WERI-Rb-1 (cell line): ENCODE measurements at regions not wholly inside any gene's neighbourhood (a gene's known extent, or its start where the extent isn't known, plus 50 kb on each side); places are given as distances from the start of the nearest gene placed in this dataset.

Experiments
- DNase-seq: peaks from one replicate; pipeline ENCODE4 v3.0.0-alpha.2; 2020
- H3K27ac ChIP-seq: fragments of 250-450 bp; sonication (Bioruptor Pico); 2 replicates; pipeline ENCODE4 v1.5.1; 2020; ENCODE audit warnings: mild to moderate bottlenecking, moderate library complexity
- H3K27me3 ChIP-seq: fragments of 250-450 bp; sonication (Bioruptor Pico); 2 replicates; pipeline ENCODE4 v1.5.1; 2021; ENCODE audit warnings: mild to moderate bottlenecking, low read depth, moderate library complexity; ENCODE audit not compliant: insufficient read depth, severe bottlenecking
- H3K36me3 ChIP-seq: fragments of 250-450 bp; sonication (Bioruptor Pico); 2 replicates; pipeline ENCODE4 v1.5.1; 2020; ENCODE audit warnings: mild to moderate bottlenecking, moderate library complexity
- H3K4me3 ChIP-seq: 2 replicates; pipeline ENCODE4 v1.5.1; 2011; ENCODE audit warnings: low read depth, mild to moderate bottlenecking, control low read depth, low read length
- H3K9me3 ChIP-seq: fragments of 250-450 bp; sonication (Bioruptor Pico); 2 replicates; pipeline ENCODE4 v1.5.1; 2021; ENCODE audit warnings: mild to moderate bottlenecking, moderate library complexity; ENCODE audit not compliant: severe bottlenecking
- TF ChIP-seq, protein P1 (sequence below): IDR thresholded peaks from 2 replicates; pipeline ENCODE4 v1.5.1; 2011; ENCODE audit warnings: low read depth, mild to moderate bottlenecking, control low read depth, inconsistent platforms, low read length

DNA sequence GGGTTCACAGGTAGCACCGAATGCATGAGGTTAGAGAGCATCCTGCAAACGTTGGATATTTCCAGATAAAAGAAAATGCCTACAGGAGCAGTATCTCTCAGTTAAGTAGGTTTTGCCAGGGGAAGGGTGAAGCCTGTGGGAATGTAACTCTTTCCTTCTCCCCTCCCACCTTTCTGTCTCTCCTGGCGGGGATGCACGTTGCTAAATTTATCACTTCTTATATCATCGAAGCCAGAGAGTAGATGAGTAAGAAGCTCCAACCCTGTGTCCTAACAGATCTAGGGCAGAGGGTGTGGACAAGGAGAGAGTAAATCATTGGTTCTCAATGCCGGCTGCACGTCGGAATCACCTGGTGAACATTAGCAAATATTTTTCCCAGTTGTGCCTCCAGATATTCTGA is 457.5 kb downstream of the ENC1 start:
- H3K4me3 ChIP-seq, result no peak overlapping the region
- no peak for DNase-seq
- no peak overlapping the region for H3K27ac ChIP-seq
- no peaks in the 10 kb centered on the region for H3K9me3 ChIP-seq
- H3K27me3 ChIP-seq, result no peaks in the 10 kb centered on the region
- no peaks in the 10 kb centered on the region for H3K36me3 ChIP-seq
- TF ChIP-seq, protein P1, sequence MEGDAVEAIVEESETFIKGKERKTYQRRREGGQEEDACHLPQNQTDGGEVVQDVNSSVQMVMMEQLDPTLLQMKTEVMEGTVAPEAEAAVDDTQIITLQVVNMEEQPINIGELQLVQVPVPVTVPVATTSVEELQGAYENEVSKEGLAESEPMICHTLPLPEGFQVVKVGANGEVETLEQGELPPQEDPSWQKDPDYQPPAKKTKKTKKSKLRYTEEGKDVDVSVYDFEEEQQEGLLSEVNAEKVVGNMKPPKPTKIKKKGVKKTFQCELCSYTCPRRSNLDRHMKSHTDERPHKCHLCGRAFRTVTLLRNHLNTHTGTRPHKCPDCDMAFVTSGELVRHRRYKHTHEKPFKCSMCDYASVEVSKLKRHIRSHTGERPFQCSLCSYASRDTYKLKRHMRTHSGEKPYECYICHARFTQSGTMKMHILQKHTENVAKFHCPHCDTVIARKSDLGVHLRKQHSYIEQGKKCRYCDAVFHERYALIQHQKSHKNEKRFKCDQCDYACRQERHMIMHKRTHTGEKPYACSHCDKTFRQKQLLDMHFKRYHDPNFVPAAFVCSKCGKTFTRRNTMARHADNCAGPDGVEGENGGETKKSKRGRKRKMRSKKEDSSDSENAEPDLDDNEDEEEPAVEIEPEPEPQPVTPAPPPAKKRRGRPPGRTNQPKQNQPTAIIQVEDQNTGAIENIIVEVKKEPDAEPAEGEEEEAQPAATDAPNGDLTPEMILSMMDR, result no peak

DNA sequence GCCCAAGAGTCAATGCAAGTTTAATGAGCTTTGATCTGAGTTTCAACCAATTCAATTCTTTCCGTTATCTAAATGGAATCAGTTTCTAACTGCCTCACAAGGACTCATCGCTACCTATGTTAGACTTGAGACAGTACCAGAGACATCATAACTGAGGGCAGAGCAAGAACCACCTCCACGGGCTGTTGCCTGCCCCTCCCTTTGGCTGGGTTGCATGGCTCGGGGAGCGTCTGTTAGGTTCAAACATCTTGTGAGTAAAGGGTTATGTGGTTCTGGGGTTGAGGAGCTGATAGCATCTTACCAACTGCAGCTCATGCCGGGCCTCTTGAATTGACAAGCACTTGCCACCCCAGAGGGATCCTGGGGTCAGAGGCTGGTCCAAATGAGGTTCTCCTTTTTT is 457.9 kb downstream of the ENC1 start:
- DNase-seq, result no peak
- no peaks in the 10 kb centered on the region for H3K27me3 ChIP-seq
- no peaks in the 10 kb centered on the region for H3K36me3 ChIP-seq
- TF ChIP-seq, protein P1, result no peak
- H3K9me3 ChIP-seq, result no peaks in the 10 kb centered on the region
- H3K4me3 ChIP-seq, result no peak overlapping the region
- H3K27ac ChIP-seq, result no peak overlapping the region

DNA sequence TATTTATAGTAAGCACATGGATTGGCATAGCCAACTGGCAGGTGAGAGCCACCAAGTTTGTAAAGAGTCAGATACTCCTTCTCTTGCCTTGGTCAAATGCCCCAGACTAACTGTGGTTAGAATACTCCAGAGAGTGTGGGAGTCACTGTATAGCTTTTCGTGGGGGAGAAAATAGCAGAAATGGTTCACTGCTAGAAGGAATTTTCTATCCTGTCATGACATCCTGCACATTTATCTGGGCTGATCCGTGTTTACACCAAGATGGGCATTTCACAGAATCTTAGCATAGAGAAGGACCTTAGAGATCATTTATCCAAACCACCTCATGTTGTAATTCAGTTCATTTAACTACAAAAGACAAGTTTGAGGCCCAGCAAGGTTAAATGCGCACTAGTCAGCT is 460.8 kb downstream of the ENC1 start:
- H3K36me3 ChIP-seq, result no peaks in the 10 kb centered on the region
- H3K27me3 ChIP-seq, result no peaks in the 10 kb centered on the region
- TF ChIP-seq, protein P1, result no peak
- H3K9me3 ChIP-seq, result peaks cover 2% of the 10 kb centered on the region
- no peak for DNase-seq
- no peak overlapping the region for H3K27ac ChIP-seq
- H3K4me3 ChIP-seq, result no peak overlapping the region

DNA sequence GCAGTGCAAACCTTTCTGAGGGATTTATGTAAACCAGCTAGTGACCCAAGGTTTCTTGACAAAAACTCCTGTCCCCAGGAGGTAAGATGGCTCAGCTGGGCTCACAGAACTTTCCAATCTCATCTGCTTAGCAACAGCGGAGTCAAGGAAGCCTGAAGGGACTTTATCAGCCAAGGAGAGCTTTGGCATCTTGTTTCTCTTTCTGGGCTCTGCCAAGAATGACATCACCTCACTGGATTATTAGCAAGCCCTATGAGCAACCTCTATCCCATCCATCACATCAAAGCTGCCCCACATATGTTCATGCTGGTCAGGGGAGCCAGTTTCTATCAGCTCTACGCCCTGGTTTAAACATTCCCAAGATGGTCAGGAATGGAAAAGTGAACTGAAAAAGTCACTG is 461.3 kb downstream of the ENC1 start:
- peaks cover 2% of the 10 kb centered on the region for H3K9me3 ChIP-seq
- DNase-seq, result peak; percentile 45
- H3K36me3 ChIP-seq, result no peaks in the 10 kb centered on the region
- no peaks in the 10 kb centered on the region for H3K27me3 ChIP-seq
- no peak overlapping the region for H3K27ac ChIP-seq
- H3K4me3 ChIP-seq, result no peak overlapping the region
- TF ChIP-seq, protein P1, result no peak

DNA sequence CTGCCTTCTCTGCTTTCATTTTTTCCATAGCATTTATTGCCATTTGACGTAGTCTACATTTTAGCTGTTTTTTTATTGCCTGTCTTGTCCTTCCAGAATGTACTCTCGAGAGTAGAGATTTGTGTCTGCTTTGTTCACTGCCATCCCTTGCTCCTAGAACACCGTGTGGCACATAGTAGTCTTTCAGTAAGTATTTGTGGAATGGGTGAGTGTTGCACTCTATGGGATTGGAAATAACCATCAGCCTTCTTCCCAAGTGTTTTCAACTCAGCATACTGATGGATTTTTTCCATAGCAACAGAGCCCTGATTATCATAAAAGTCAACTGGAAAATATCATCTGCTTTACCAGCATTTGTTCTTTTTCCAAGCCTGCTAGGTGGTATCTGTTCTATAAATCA is 462.6 kb downstream of the ENC1 start:
- no peaks in the 10 kb centered on the region for H3K36me3 ChIP-seq

DNA sequence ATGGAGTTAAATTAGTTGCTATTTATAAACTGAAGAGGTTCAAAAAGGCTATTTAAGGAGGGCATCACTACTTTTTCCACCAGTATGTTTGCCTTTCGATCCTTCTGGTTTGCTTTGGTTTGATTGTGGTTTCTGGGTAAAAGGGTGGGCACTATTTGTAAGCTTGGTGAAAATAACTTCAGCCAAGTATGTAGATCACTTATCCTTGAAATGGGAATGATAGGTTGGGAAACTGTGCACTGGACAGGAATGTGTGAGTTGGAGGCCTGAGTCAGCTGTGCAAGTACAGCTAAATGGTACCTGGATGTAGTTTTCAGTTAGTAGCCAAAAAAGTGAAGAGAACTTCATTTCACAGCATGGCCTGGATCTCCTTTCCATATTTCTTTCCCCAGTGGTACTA is 466.2 kb downstream of the ENC1 start:
- TF ChIP-seq, protein P1, result no peak
- Histone ChIP-seq H3K27ac (no peak overlapping the region), H3K9me3 (peaks cover 2% of the 10 kb centered on the region), H3K27me3 (no peaks in the 10 kb centered on the region), H3K4me3 (no peak overlapping the region), H3K36me3 (no peaks in the 10 kb centered on the region)
- DNase-seq, result no peak

More for the DNA sequence above, 462.6 kb downstream of the ENC1 start:
- TF ChIP-seq, protein P1, result no peak
- no peaks in the 10 kb centered on the region for H3K27me3 ChIP-seq
- no peak for DNase-seq
- H3K27ac ChIP-seq, result no peak overlapping the region
- H3K9me3 ChIP-seq, result peaks cover 2% of the 10 kb centered on the region
- no peak overlapping the region for H3K4me3 ChIP-seq
